ENCODE measurements at regions not wholly inside any gene's neighbourhood (a gene's known extent, or its start where the extent isn't known, plus 50 kb on each side); places are given as distances from the start of the nearest gene placed in this dataset.

- DNase-seq (ENCODE audit: low spot score) = peak; percentile 24
Measured at GRCh38 chr13:44249431-44249836, 124.2 kb upstream of the SERP2 start.

- DNase-seq (ENCODE audit: low spot score) = no peak
Measured at GRCh38 chr13:44252938-44253337, 120.7 kb upstream of the SERP2 start.

DNA sequence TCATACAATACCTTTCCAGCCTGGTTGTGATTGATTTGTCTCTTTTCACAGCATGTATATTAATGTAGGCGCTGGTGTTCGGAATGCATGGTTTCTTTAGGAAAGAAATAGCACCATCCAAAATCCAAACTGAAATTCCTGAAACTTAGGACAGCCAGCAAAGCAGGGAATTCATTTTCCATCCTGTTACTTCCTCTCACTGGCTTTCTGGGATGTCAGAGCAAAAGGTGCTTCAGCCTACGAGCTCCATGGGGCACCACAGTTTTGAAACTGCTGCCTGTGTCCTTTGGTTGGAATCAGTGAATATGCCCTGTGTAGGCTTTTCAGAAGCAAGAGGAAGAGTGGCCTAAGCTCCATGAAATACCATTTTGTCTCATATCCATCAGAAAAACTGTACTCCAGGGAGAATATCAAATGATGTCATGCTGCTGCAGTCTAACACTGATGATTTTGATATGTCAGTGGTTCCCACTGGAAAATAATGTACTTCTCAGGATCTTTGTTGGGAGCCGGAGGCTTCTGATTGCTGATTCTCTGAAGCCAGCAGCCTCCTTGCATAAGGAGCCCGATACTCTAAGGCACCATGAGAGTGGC, 117.8 kb upstream of the SERP2 start:
- no peak for DNase-seq (ENCODE audit: low spot score)

- no peak for DNase-seq (ENCODE audit: low spot score)
Measured at GRCh38 chr13:44257796-44258195, 115.8 kb upstream of the SERP2 start.

GRCh38 chr13:44259045-44260027, 114.3 kb upstream of the SERP2 start:
- DNase-seq (ENCODE audit: low spot score) = no peak

DNA sequence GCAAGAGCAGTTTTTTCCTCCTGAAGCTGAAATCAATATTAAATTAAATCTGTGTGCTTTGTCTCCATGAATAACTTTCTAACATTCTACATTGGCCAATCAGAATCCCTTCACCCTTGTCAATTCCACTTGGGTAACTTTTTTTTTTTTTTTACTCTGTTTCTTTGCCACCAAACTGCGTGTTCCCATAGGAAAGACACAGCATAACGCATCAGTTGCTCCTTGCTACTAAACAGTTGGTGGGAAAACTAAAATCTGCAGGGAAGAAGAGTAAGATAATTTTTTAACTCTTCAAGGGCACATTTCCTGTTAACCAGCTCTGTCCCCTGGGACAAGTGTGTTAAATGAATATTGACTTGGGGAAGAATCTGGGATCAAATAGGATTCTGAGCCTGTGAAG, 113.3 kb upstream of the SERP2 start:
- DNase-seq (ENCODE audit: low spot score) = no peak

DNA sequence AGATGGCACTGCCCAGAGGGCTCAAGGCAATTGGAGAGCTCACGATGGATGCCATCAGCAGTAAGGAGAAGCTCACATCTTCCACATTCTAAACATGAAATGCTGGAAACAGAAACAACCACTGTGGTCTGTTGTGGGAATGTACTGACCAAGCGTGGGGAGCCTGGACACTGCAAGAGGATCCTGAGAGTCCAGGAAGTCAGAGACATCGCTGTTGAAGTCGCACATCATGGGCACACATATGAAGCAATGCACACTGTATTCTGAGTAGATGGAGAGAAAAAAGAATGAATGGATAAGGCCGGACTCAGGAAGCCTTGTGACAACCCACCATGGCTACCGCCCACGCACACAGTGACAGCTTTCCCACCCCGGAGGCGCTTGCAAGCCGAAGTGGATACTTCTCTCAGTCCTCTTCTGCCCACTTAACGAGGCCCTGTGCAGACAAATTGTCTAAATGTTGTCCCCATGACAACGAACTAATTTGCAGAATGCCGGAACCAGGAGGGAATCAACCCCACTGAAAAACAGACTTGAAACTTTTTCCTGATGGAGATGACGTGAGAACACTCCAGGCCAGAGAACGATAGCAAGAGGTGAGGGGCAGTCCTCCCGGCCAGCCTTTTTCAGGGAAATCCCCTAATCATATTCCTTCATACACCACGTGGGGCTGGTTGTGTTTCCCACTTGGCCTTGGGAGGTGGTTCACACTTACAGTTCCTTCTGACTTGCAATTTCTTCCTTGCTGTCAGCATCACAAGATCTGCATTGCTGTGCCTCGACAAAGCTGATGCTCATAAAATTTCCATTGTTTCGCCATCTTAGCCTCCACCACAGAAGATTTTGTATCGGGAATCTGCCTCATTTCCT, 109.6 kb upstream of the SERP2 start:
- no peak for DNase-seq (ENCODE audit: low spot score)

GRCh38 chr13:44266305-44266704, 107.3 kb upstream of the SERP2 start:
- no peak for DNase-seq (ENCODE audit: low spot score)

- no peak for DNase-seq (ENCODE audit: low spot score)
Measured at GRCh38 chr13:44266772-44267171, 106.9 kb upstream of the SERP2 start.

- DNase-seq (ENCODE audit: low spot score) = no peak
Measured at GRCh38 chr13:44267203-44267602, 106.4 kb upstream of the SERP2 start.

DNA sequence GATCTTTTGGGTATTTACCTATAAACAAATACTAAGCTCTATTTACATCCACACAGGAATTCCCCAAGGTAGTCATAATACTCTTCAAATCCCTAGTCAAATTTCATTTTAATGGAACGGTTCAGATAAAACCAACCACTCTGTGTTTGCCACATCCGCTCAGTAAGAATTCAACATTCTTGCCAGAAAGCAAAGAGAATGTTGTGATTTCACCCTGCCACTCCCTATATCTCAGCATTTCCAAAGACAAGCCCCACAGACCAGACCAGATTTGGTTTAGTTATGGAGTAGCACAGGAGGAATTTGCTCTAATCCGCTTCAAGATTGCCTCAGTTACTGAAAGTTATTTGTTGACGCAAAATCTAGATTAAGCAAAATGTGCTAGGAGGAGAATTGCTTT, 105.6 kb upstream of the SERP2 start:
- DNase-seq (ENCODE audit: low spot score) = peak; percentile 75

- no peak for DNase-seq (ENCODE audit: low spot score)
Measured at GRCh38 chr13:44268980-44269379, 104.6 kb upstream of the SERP2 start.

- DNase-seq (ENCODE audit: low spot score) = no peak
Measured at GRCh38 chr13:44270150-44270549, 103.5 kb upstream of the SERP2 start.

- DNase-seq (ENCODE audit: low spot score) = peak; percentile 22
Measured at GRCh38 chr13:44271031-44271455, 102.6 kb upstream of the SERP2 start.

GRCh38 chr13:44271473-44271872, 102.2 kb upstream of the SERP2 start:
- no peak for DNase-seq (ENCODE audit: low spot score)

GRCh38 chr13:44271915-44272341, 101.7 kb upstream of the SERP2 start:
- no peak for DNase-seq (ENCODE audit: low spot score)

- DNase-seq (ENCODE audit: low spot score) = no peak
Measured at GRCh38 chr13:44272692-44273091, 100.9 kb upstream of the SERP2 start.

DNA sequence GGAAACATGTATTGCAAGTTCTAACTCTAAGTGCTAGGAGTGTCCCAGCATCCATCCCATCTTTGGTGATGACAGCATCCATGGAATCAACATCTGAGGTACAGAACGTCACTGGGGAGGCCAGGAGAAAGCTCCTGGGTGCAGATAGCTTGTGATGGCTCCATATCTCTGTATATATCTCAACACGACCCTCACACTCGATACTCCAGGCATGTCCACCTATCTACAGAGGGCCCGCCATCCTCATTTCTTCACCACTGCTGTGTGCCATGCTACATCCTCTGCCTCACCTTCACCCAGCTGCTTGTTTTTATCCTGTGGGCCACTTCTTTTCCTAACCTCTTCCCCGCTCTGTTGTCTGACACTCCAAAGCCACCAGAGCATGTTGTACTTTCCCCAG, 100.4 kb upstream of the SERP2 start:
- DNase-seq (ENCODE audit: low spot score) = no peak

DNA sequence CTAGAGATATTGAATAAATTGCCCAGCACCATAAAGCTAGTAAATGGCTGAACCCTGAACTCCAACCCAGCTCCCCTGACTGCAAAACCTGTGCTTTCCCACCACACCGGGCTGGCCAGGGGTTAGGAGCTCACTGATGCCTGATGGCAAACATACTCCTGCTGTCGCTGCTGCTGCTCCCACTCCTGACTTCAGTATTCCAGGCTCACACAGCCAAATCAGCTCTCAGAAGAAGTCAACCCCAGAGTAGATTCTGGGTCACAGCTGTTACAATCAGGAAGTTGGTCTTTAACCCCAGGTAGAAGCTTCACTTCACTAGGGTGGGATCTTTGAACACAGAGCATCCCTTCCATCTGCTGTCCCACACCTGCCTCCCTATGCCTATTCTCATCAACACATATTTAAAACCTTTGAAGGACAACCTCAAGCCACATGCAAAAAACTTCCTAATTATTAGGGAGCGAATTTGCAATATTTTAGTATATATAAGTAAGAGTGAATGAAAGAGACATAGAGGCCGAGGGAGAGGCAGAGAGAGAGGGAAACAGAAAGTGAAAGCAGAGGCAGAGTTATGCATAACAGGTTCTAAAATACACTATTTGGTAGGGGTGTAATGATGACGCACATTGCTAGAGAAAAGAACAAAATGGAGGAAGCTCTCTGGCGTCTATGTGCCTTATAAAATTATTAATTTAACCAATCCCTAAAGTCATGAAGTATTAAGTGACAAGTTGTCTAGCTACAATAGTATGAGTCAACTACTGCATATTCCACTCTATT, 99.4 kb upstream of the SERP2 start:
- peak; percentile 64 for DNase-seq (ENCODE audit: low spot score)

DNA sequence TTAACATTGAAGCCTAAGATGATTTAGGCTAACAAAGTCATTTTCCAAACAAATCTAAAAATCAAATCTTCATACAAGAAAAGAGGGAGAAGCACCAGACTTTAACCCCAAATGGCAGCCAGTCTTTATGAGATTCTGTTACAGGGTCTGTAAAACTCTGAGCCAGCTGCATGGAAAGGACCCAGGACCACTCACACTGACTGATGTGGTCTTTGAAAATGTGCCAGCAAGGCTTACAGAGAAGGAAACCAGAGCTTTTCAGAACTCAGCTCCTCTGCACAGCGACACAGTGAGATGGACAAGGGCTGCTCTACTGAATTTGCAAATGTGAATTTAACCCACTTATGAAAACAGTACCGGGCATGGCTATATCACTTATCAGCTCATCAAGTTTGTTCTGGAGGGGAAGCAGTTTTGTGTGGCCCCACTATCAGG, 98.8 kb upstream of the SERP2 start:
- peak; percentile 28 for DNase-seq (ENCODE audit: low spot score)

- DNase-seq (ENCODE audit: low spot score) = no peak
Measured at GRCh38 chr13:44275381-44275780, 98.2 kb upstream of the SERP2 start.

GRCh38 chr13:44276061-44276460, 97.6 kb upstream of the SERP2 start:
- DNase-seq (ENCODE audit: low spot score) = no peak
